ENCODE measurements at regions not wholly inside any gene's neighbourhood (a gene's known extent, or its start where the extent isn't known, plus 50 kb on each side); places are given as distances from the start of the nearest gene placed in this dataset.

DNA sequence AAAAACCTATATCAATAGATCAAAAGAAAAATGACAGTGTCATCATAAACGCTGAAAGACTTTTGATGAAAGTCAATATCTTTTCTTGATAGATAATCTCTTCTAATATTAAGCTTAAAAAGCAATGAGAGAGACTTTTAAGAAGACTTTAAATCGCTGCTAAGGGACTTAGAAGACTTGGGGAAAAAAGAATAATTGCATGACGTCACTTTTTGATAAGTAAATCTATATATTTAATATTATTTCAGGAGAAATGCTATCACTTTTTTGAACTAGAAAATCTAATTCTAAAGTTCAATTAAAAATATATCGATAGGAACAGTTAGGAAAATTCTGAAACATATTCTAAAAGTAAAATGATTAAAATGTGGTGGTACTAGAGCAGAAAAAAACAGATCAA lies 78.7 kb upstream of the TSHZ2 start:
- intact Hi-C loops (cut with micrococcal nuclease; ENCODE audit: unreplicated experiment): no loop called here
- ATAC-seq (no peak), FAIRE-seq (no peak)

More for the DNA sequence above, 78.7 kb upstream of the TSHZ2 start:
- H3K9ac ChIP-seq (ENCODE audit: insufficient read depth, low read depth, low read length): no peak overlapping the region
- no peak for DNase-seq (ENCODE audit: low spot score)
- ChIA-PET CTCF (ENCODE audit: low intra/inter-chr PET ratio, low total read pairs) (no interaction called here), POLR2A (no interaction called here)
- no TSS peak for BruUV-seq (replicated peaks)
- no peak overlapping the region for H3K4me2 ChIP-seq (ENCODE audit: low read depth, low read length)
- no peak overlapping the region for H3K27ac ChIP-seq (ENCODE audit: extremely low read length, insufficient read depth, low read length)
- under 1% methylated on average over 4 of the region's 4 CpGs for WGBS (ENCODE audit: low lambda C conversion rate)
- H3K4me1 ChIP-seq (ENCODE audit: insufficient read depth, low read length): no peaks in the 10 kb centered on the region
- no peak for TF ChIP-seq ZNF597 (CRISPR knock-in tag; IDR thresholded peaks at IDR 0.05)
- TF ChIP-seq CREB1 (IDR thresholded peaks at IDR 0.05): peak; percentile 93
- no peak for TF ChIP-seq CREB1 (CRISPR knock-in tag; IDR thresholded peaks at IDR 0.05)
- TF ChIP-seq TOPORS (CRISPR knock-in tag; IDR thresholded peaks at IDR 0.05): no peak
- TF ChIP-seq, protein P1, sequence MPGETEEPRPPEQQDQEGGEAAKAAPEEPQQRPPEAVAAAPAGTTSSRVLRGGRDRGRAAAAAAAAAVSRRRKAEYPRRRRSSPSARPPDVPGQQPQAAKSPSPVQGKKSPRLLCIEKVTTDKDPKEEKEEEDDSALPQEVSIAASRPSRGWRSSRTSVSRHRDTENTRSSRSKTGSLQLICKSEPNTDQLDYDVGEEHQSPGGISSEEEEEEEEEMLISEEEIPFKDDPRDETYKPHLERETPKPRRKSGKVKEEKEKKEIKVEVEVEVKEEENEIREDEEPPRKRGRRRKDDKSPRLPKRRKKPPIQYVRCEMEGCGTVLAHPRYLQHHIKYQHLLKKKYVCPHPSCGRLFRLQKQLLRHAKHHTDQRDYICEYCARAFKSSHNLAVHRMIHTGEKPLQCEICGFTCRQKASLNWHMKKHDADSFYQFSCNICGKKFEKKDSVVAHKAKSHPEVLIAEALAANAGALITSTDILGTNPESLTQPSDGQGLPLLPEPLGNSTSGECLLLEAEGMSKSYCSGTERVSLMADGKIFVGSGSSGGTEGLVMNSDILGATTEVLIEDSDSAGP (CRISPR knock-in tag; IDR thresholded peaks at IDR 0.05; ENCODE audit: borderline replicate concordance): no peak
- TF ChIP-seq ZNF329 (CRISPR knock-in tag; IDR thresholded peaks at IDR 0.05; ENCODE audit: low read depth): no peak
- peak; percentile 31 to 57; a peak in 2 of 4 replicates for TF ChIP-seq MAFK (conservative IDR thresholded peaks at IDR 0.05 in 1 of 2, IDR thresholded peaks at IDR 0.05 in 1 of 2; ENCODE audit: low read length in 2 of 2)
- no peak for TF ChIP-seq ATF1 (CRISPR knock-in tag; IDR thresholded peaks at IDR 0.05)
- no peak for TF ChIP-seq ZNF749 (CRISPR knock-in tag; IDR thresholded peaks at IDR 0.05; ENCODE audit: borderline replicate concordance)
- TF ChIP-seq KMT2A (CRISPR knock-in tag; IDR thresholded peaks at IDR 0.05): no peak
- TF ChIP-seq ZNF543 (CRISPR knock-in tag; IDR thresholded peaks at IDR 0.05): no peak
- TF ChIP-seq, protein P2, sequence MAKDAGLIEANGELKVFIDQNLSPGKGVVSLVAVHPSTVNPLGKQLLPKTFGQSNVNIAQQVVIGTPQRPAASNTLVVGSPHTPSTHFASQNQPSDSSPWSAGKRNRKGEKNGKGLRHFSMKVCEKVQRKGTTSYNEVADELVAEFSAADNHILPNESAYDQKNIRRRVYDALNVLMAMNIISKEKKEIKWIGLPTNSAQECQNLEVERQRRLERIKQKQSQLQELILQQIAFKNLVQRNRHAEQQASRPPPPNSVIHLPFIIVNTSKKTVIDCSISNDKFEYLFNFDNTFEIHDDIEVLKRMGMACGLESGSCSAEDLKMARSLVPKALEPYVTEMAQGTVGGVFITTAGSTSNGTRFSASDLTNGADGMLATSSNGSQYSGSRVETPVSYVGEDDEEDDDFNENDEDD (CRISPR knock-in tag; IDR thresholded peaks at IDR 0.05; ENCODE audit: borderline replicate concordance): no peak
- TF ChIP-seq ATF7 (IDR thresholded peaks at IDR 0.05): peak; percentile 99
- no peak for TF ChIP-seq ATF7 (CRISPR knock-in tag; IDR thresholded peaks at IDR 0.05)
- no peak for TF ChIP-seq ZNF616 (CRISPR knock-in tag; IDR thresholded peaks at IDR 0.05; ENCODE audit: low read depth)
- TF ChIP-seq SNRNP70 (IDR thresholded peaks at IDR 0.05; ENCODE audit: low read depth, low read length): no peak
- 0 out of 2 replicates have a peak, but pooled peaks have one; percentile 9 for TF ChIP-seq MAFF (IDR thresholded peaks at IDR 0.05; ENCODE audit: low read depth, low read length)
- no peaks in the 10 kb centered on the region for H3K79me2 ChIP-seq (ENCODE audit: insufficient read depth, low read length)
- H4K20me1 ChIP-seq (ENCODE audit: insufficient read depth, low read length): no peaks in the 10 kb centered on the region
- H3K9me3 ChIP-seq (ENCODE audit: low read length): 0 out of 2 replicates have a peak, but pooled peaks cover 7% of the 10 kb centered on the region
- in situ Hi-C loops (cut with HindIII; ENCODE audit: extremely low pct_ligation_motif_present, low pct_unique_long_range_greater_than_20kb): no loop called here
- H3K4me3 ChIP-seq (replicated peaks in 1 of 3; ENCODE audit: insufficient read depth in 1 of 3, low read depth in 2 of 3, low read length in 3 of 3): no peak overlapping the region
- H3K36me3 ChIP-seq (replicated peaks in 1 of 2; ENCODE audit: control insufficient read depth in 1 of 2, insufficient read depth in 2 of 2, low read length in 2 of 2): no peaks in the 10 kb centered on the region
- no peak overlapping the region for H2AFZ ChIP-seq (ENCODE audit: low read length)
- H3K27me3 ChIP-seq (ENCODE audit: control insufficient read depth in 1 of 2, insufficient read depth in 2 of 2, low read length in 2 of 2): no peaks in the 10 kb centered on the region
